Neural progenitor cell (in vitro differentiated cells): ENCODE measurements at regions not wholly inside any gene's neighbourhood (a gene's known extent, or its start where the extent isn't known, plus 50 kb on each side); places are given as distances from the start of the nearest gene placed in this dataset.
A peak's percentile ranks its signal among the peaks of the same experiment; 100 is the strongest.

ENCODE experiments used
- DNase-seq: peaks from one replicate; pipeline ENCODE4 v3.0.0-alpha.2; 2016; ENCODE audit warnings: low spot score
- H2AFZ ChIP-seq: fragments of 200-600 bp; sonication (generic); replicated peaks from 2 replicates; pipeline ENCODE4 v1.6.1; 2016; ENCODE audit warnings: antibody characterized with exemption
- H3F3A ChIP-seq: fragments of 200-600 bp; sonication (generic); 2 replicates; pipeline ENCODE4 v1.6.1; 2016; ENCODE audit warnings: antibody characterized with exemption, low read depth
- H3K27ac ChIP-seq: fragments of 200-600 bp; sonication (generic); 2 replicates; pipeline ENCODE4 v1.5.1; 2016; ENCODE audit warnings: mild to moderate bottlenecking
- H3K27me3 ChIP-seq: fragments of 200-600 bp; sonication (generic); 2 replicates; pipeline ENCODE4 v1.6.1; 2016; ENCODE audit warnings: mild to moderate bottlenecking, moderate library complexity
- H3K36me3 ChIP-seq: fragments of 200-600 bp; sonication (generic); 2 replicates; pipeline ENCODE4 v1.5.1; 2016
- H3K4me1 ChIP-seq: fragments of 200-600 bp; sonication (generic); 2 replicates; pipeline ENCODE4 v1.6.1; 2016; ENCODE audit warnings: mixed run types
- H3K4me2 ChIP-seq: fragments of 200-600 bp; sonication (generic); 2 replicates; pipeline ENCODE4 v1.6.1; 2016
- H3K4me3 ChIP-seq: fragments of 200-600 bp; sonication (generic); 2 replicates; pipeline ENCODE4 v1.5.1; 2016
- H3K79me2 ChIP-seq: fragments of 200-600 bp; sonication (generic); 2 replicates; pipeline ENCODE4 v1.6.1; 2016; ENCODE audit warnings: low read depth
- H3K9ac ChIP-seq: fragments of 200-600 bp; sonication (generic); 2 replicates; pipeline ENCODE4 v1.6.1; 2016
- H3K9me3 ChIP-seq: fragments of 200-600 bp; sonication (generic); 2 replicates; pipeline ENCODE4 v1.5.1; 2016; ENCODE audit warnings: low read depth
- H4K20me1 ChIP-seq: fragments of 200-600 bp; sonication (generic); 2 replicates; pipeline ENCODE4 v1.6.1; 2016; ENCODE audit warnings: low read depth
- H3K27ac Mint-ChIP-seq: 3 replicates; pipeline ENCODE4 v1.8.0; 2021; ENCODE audit warnings: mixed read lengths
- H3K27me3 Mint-ChIP-seq: 2 replicates; pipeline ENCODE4 v1.8.0; 2022; ENCODE audit warnings: low read depth, mild to moderate bottlenecking, inconsistent platforms, moderate library complexity, mixed read lengths; ENCODE audit not compliant: insufficient read depth
- H3K36me3 Mint-ChIP-seq: 3 replicates; pipeline ENCODE4 v1.8.0; 2021; ENCODE audit warnings: mixed read lengths
- H3K4me1 Mint-ChIP-seq: 3 replicates; pipeline ENCODE4 v1.8.0; 2021; ENCODE audit warnings: mixed read lengths
- H3K4me3 Mint-ChIP-seq: 3 replicates; pipeline ENCODE4 v1.8.0; 2021; ENCODE audit warnings: mild to moderate bottlenecking, moderate library complexity, mixed read lengths
- H3K9me3 Mint-ChIP-seq: 3 replicates; pipeline ENCODE4 v1.8.0; 2020; ENCODE audit warnings: mixed read lengths
- CTCF ChIP-seq: fragments of 200-600 bp; sonication (generic); IDR thresholded peaks from 2 replicates; pipeline ENCODE4 v1.5.1; 2017; ENCODE audit warnings: antibody characterized with exemption, mild to moderate bottlenecking
- EZH2 ChIP-seq: fragments of 200-600 bp; sonication (generic); IDR thresholded peaks from 2 replicates; pipeline ENCODE4 v1.6.1; 2017; ENCODE audit warnings: antibody characterized with exemption, mild to moderate bottlenecking, moderate library complexity
- EZH2phosphoT487 ChIP-seq: fragments of 200-600 bp; sonication (generic); IDR thresholded peaks from 2 replicates; pipeline ENCODE4 v1.6.1; 2017; ENCODE audit warnings: antibody characterized with exemption

- H3K36me3 Mint-ChIP-seq, result no peaks in the 10 kb centered on the region
- H3K27ac Mint-ChIP-seq, result no peak overlapping the region
- Histone ChIP-seq H3K27me3 (no peaks in the 10 kb centered on the region), H3K27ac (no peak overlapping the region), H3K79me2 (no peaks in the 10 kb centered on the region), H3K36me3 (no peaks in the 10 kb centered on the region), H3F3A (no peaks in the 10 kb centered on the region), H3K4me3 (no peak overlapping the region), H4K20me1 (no peaks in the 10 kb centered on the region), H3K4me2 (no peak overlapping the region), H3K9ac (no peak overlapping the region), H2AFZ (no peak overlapping the region), H3K9me3 (peaks cover 7% of the 10 kb centered on the region), H3K4me1 (no peaks in the 10 kb centered on the region)
- H3K4me1 Mint-ChIP-seq, result no peaks in the 10 kb centered on the region
- H3K4me3 Mint-ChIP-seq, result no peak overlapping the region
- TF ChIP-seq EZH2 (no peak), EZH2phosphoT487 (no peak)
- H3K9me3 Mint-ChIP-seq, result peaks cover 18% of the 10 kb centered on the region
- H3K27me3 Mint-ChIP-seq, result peaks cover 2% of the 10 kb centered on the region
- DNase-seq, result no peak
Measured at GRCh38 chrX:20585782-20586181, 319.1 kb upstream of the RPS6KA3 start.

GRCh38 chrX:20571611-20572010, 304.9 kb upstream of the RPS6KA3 start:
- H3K4me3 ChIP-seq, result no peak overlapping the region
- Mint-ChIP-seq H3K4me3 (no peak overlapping the region), H3K4me1 (no peaks in the 10 kb centered on the region), H3K27me3 (no peaks in the 10 kb centered on the region), H3K27ac (no peak overlapping the region), H3K36me3 (no peaks in the 10 kb centered on the region), H3K9me3 (no peaks in the 10 kb centered on the region)
- no peaks in the 10 kb centered on the region for H3K4me1 ChIP-seq
- peak; percentile 13 for DNase-seq
- no peak overlapping the region for H3K4me2 ChIP-seq
- no peak overlapping the region for H2AFZ ChIP-seq
- no peaks in the 10 kb centered on the region for H3K27me3 ChIP-seq
- no peak for TF ChIP-seq EZH2phosphoT487
- TF ChIP-seq EZH2, result no peak
- no peak for TF ChIP-seq CTCF
- H4K20me1 ChIP-seq, result no peaks in the 10 kb centered on the region
- no peak overlapping the region for H3K27ac ChIP-seq
- no peak overlapping the region for H3K9ac ChIP-seq
- no peaks in the 10 kb centered on the region for H3K79me2 ChIP-seq
- H3K36me3 ChIP-seq, result no peaks in the 10 kb centered on the region
- H3F3A ChIP-seq, result no peaks in the 10 kb centered on the region
- H3K9me3 ChIP-seq, result peaks cover 2% of the 10 kb centered on the region

GRCh38 chrX:20567108-20567507, 300.4 kb upstream of the RPS6KA3 start:
- Histone ChIP-seq H3K9me3 (peaks cover 11% of the 10 kb centered on the region), H2AFZ (no peak overlapping the region), H3K27me3 (no peaks in the 10 kb centered on the region), H3K9ac (no peak overlapping the region), H4K20me1 (no peaks in the 10 kb centered on the region), H3K4me1 (peaks cover 22% of the 10 kb centered on the region), H3K79me2 (no peaks in the 10 kb centered on the region), H3F3A (peaks cover 25% of the 10 kb centered on the region), H3K4me2 (no peak overlapping the region), H3K36me3 (no peaks in the 10 kb centered on the region), H3K4me3 (no peak overlapping the region), H3K27ac (no peak overlapping the region)
- no peak for DNase-seq
- Mint-ChIP-seq H3K27me3 (peaks cover 2% of the 10 kb centered on the region), H3K9me3 (peaks cover 5% of the 10 kb centered on the region), H3K4me1 (peaks cover 15% of the 10 kb centered on the region), H3K36me3 (no peaks in the 10 kb centered on the region), H3K4me3 (no peak overlapping the region), H3K27ac (no peak overlapping the region)
- TF ChIP-seq EZH2phosphoT487, result no peak
- no peak for TF ChIP-seq EZH2
- TF ChIP-seq CTCF, result no peak

GRCh38 chrX:20547611-20548051, 280.9 kb upstream of the RPS6KA3 start:
- Mint-ChIP-seq H3K4me1 (no peaks in the 10 kb centered on the region), H3K27ac (no peak overlapping the region), H3K36me3 (no peaks in the 10 kb centered on the region), H3K9me3 (peaks cover 21% of the 10 kb centered on the region), H3K27me3 (peaks cover 2% of the 10 kb centered on the region), H3K4me3 (no peak overlapping the region)
- Histone ChIP-seq H3K27me3 (no peaks in the 10 kb centered on the region), H3F3A (no peaks in the 10 kb centered on the region), H3K36me3 (no peaks in the 10 kb centered on the region), H4K20me1 (no peaks in the 10 kb centered on the region), H3K79me2 (no peaks in the 10 kb centered on the region), H3K9ac (no peak overlapping the region), H3K27ac (no peak overlapping the region), H3K9me3 (peaks cover 8% of the 10 kb centered on the region), H3K4me3 (no peak overlapping the region), H3K4me2 (no peak overlapping the region), H2AFZ (no peak overlapping the region), H3K4me1 (no peaks in the 10 kb centered on the region)
- TF ChIP-seq EZH2phosphoT487, result no peak
- TF ChIP-seq CTCF, result no peak
- no peak for TF ChIP-seq EZH2
- DNase-seq, result no peak
